SK-N-MC (cell line): ENCODE measurements at regions not wholly inside any gene's neighbourhood (a gene's known extent, or its start where the extent isn't known, plus 50 kb on each side); places are given as distances from the start of the nearest gene placed in this dataset.

Experiments used
- DNase-seq: peaks from one replicate; pipeline ENCODE4 v3.0.0-alpha.2; 2011; ENCODE audit warnings: low read depth, low spot score
- H3K27ac ChIP-seq: fragments of 200-600 bp; sonication (generic); 2 replicates; pipeline ENCODE4 v1.5.1; 2016; ENCODE audit warnings: mixed run types
- H3K36me3 ChIP-seq: fragments of 200-600 bp; sonication (generic); 2 replicates; pipeline ENCODE4 v1.6.1; 2017; ENCODE audit warnings: antibody characterized with exemption, low read length, mixed read lengths; ENCODE audit not compliant: insufficient read depth
- H3K4me3 ChIP-seq: fragments of 200-600 bp; sonication (generic); 2 replicates; pipeline ENCODE4 v1.5.1; 2016
- H3K9ac ChIP-seq: fragments of 200-600 bp; sonication (generic); 2 replicates; pipeline ENCODE4 v1.8.0; 2017; ENCODE audit warnings: mixed run types, mixed read lengths; ENCODE audit not compliant: insufficient read length
- H3K9me3 ChIP-seq: fragments of 200-600 bp; sonication (generic); 2 replicates; pipeline ENCODE4 v1.6.1; 2017; ENCODE audit warnings: low read depth, mild to moderate bottlenecking, antibody characterized with exemption, low read length, moderate library complexity, mixed read lengths
- EZH2 ChIP-seq: fragments of 200-600 bp; sonication (generic); IDR thresholded peaks from one replicate; pipeline ENCODE4 v1.6.1; 2017; ENCODE audit warnings: antibody characterized with exemption
- FOXP2 ChIP-seq: optimal IDR thresholded peaks from 2 replicates; pipeline ENCODE3; 2011; ENCODE audit warnings: mild to moderate bottlenecking, moderate library complexity; ENCODE audit not compliant: insufficient read depth; ENCODE audit errors: extremely low read length, control extremely low read depth
- POLR2AphosphoS5 ChIP-seq: IDR thresholded peaks from 2 replicates; pipeline ENCODE4 v1.6.1; 2012; ENCODE audit warnings: mild to moderate bottlenecking, low read depth, low read length, borderline replicate concordance

DNA sequence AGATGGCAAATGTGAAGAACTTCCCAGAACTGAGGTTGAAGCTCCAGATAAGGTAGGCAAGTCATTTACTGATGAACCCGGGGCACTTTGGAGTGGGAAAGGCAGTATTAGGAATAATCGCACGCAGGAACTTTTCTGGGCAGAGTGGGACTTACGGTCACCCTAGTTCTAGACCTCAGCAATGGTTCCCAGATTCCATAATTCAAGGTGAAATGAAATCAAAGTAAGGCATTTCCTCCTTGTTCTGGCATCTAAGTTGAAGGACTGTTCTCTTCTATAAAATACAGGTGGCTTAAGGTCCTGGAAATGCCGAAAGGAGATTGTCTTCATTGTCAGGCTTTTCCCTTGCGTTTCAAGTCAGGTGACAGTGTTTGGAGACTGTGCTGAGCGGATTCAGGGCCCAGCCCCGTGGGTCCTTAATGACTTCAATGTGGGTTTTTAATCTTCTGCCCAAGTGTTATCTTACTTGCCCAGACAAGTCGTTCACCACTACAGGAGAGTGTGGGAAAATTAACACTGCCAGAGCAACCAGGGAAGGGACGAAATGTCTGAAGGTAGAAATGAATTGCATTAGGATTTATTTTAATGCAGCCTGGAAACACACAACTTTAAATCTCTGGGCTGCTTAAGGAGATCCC is 52.1 kb upstream of the STOX2 start:
- no peak for DNase-seq
- Histone ChIP-seq H3K27ac (peak overlapping the region; percentile 44; the same call in 1 of the 2 replicates), H3K9ac (no peak overlapping the region), H3K36me3 (no peaks in the 10 kb centered on the region), H3K4me3 (peak overlapping the region; percentile 51), H3K9me3 (no peaks in the 10 kb centered on the region)
- TF ChIP-seq POLR2AphosphoS5 (no peak), EZH2 (no peak), FOXP2 (no peak)

- Histone ChIP-seq H3K27ac (peak overlapping the region; percentile 44; the same call in 1 of the 2 replicates), H3K9ac (no peak overlapping the region), H3K9me3 (no peaks in the 10 kb centered on the region), H3K4me3 (peak overlapping the region; percentile 51), H3K36me3 (no peaks in the 10 kb centered on the region)
- DNase-seq: peak; percentile 48
- TF ChIP-seq POLR2AphosphoS5: no peak
These were observed 51.6 kb upstream of the STOX2 start for GRCh38 chr4:183853548-183853940.
